ENCODE measurements at regions not wholly inside any gene's neighbourhood (a gene's known extent, or its start where the extent isn't known, plus 50 kb on each side); places are given as distances from the start of the nearest gene placed in this dataset.

GRCh38 chr11:127567237-127567932 lies 566.8 kb upstream of the KIRREL3 start:
- Mint-ChIP-seq H3K4me3 (ENCODE audit: unreplicated experiment) (no peak overlapping the region), H3K36me3 (ENCODE audit: low read depth) (no peaks in the 10 kb centered on the region), H3K9me3 (ENCODE audit: low read depth) (peaks cover 2% of the 10 kb centered on the region), H3K4me1 (ENCODE audit: low read depth) (no peaks in the 10 kb centered on the region), H3K27me3 (ENCODE audit: low read depth) (peaks cover 9% of the 10 kb centered on the region), H3K27ac (ENCODE audit: unreplicated experiment) (no peak overlapping the region)
- DNase-seq (ENCODE audit: low spot score) = no peak
- no peak for TF ChIP-seq CTCF (IDR thresholded peaks at IDR 0.05)

DNA sequence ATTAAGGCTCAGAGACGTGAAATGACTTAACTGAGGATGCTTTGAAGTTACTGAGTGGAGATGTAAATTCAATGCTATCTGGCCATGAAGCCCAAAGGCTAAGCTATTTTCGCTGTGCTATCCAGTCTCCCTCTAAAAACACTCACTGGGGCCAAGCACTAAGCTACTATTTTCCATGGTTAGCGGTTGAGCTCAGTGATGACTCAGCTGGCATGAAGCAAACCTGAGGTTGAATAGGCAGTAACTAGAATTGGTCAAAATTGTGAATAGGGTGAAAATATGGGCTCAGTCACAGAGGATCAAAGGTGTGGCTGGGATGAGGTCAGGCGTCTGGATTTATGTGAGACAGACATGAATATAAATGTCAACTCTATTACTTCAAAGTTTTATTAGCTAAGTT lies 564.2 kb upstream of the KIRREL3 start:
- no peak overlapping the region for H3K27ac Mint-ChIP-seq (ENCODE audit: unreplicated experiment)
- H3K9me3 Mint-ChIP-seq (ENCODE audit: low read depth) = peaks cover 2% of the 10 kb centered on the region
- H3K27me3 Mint-ChIP-seq (ENCODE audit: low read depth) = peaks cover 8% of the 10 kb centered on the region
- no peak overlapping the region for H3K4me3 Mint-ChIP-seq (ENCODE audit: unreplicated experiment)
- no peaks in the 10 kb centered on the region for H3K36me3 Mint-ChIP-seq (ENCODE audit: low read depth)
- DNase-seq (ENCODE audit: low spot score) = no peak
- no peak for TF ChIP-seq CTCF (IDR thresholded peaks at IDR 0.05)
- H3K4me1 Mint-ChIP-seq (ENCODE audit: low read depth) = no peaks in the 10 kb centered on the region

- H3K27me3 Mint-ChIP-seq (ENCODE audit: low read depth) = peaks cover 2% of the 10 kb centered on the region
- H3K9me3 Mint-ChIP-seq (ENCODE audit: low read depth) = no peaks in the 10 kb centered on the region
- H3K4me3 Mint-ChIP-seq (ENCODE audit: unreplicated experiment) = no peak overlapping the region
Observed at GRCh38 chr11:127559978-127560377, 559.4 kb upstream of the KIRREL3 start.

DNA sequence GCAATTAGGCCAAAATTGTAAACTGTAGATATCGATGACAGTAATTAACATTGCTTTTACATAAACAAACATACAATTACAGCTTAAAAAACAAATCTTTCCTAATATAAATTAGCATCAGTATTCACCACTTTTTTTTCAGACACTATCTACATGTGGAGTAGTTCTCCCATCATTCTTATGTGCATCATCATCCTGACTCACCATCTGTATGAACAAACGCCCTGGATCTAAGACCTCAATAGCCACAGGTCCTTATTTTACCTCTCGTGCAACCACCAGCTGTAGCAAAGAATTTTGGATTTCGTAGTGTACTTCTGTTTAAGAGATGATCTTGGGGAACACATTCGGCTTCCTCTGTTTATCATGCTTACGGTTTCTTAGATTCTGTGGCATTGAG lies 551.9 kb upstream of the KIRREL3 start:
- Mint-ChIP-seq H3K27ac (ENCODE audit: unreplicated experiment) (no peak overlapping the region), H3K4me1 (ENCODE audit: low read depth) (no peaks in the 10 kb centered on the region), H3K27me3 (ENCODE audit: low read depth) (no peaks in the 10 kb centered on the region), H3K36me3 (ENCODE audit: low read depth) (no peaks in the 10 kb centered on the region), H3K4me3 (ENCODE audit: unreplicated experiment) (no peak overlapping the region), H3K9me3 (ENCODE audit: low read depth) (no peaks in the 10 kb centered on the region)
- TF ChIP-seq CTCF (IDR thresholded peaks at IDR 0.05) = no peak
- no peak for DNase-seq (ENCODE audit: low spot score)

More at GRCh38 chr11:127559978-127560377, 559.4 kb upstream of the KIRREL3 start:
- no peak overlapping the region for H3K27ac Mint-ChIP-seq (ENCODE audit: unreplicated experiment)
- no peak for DNase-seq (ENCODE audit: low spot score)
- TF ChIP-seq CTCF (IDR thresholded peaks at IDR 0.05) = no peak
- H3K36me3 Mint-ChIP-seq (ENCODE audit: low read depth) = no peaks in the 10 kb centered on the region
- H3K4me1 Mint-ChIP-seq (ENCODE audit: low read depth) = no peaks in the 10 kb centered on the region

- H3K27me3 Mint-ChIP-seq (ENCODE audit: low read depth) = peaks cover 3% of the 10 kb centered on the region
- no peaks in the 10 kb centered on the region for H3K9me3 Mint-ChIP-seq (ENCODE audit: low read depth)
- H3K27ac Mint-ChIP-seq (ENCODE audit: unreplicated experiment) = no peak overlapping the region
- TF ChIP-seq CTCF (IDR thresholded peaks at IDR 0.05) = no peak
- H3K4me1 Mint-ChIP-seq (ENCODE audit: low read depth) = no peaks in the 10 kb centered on the region
- H3K36me3 Mint-ChIP-seq (ENCODE audit: low read depth) = no peaks in the 10 kb centered on the region
- H3K4me3 Mint-ChIP-seq (ENCODE audit: unreplicated experiment) = no peak overlapping the region
- no peak for DNase-seq (ENCODE audit: low spot score)
Observed at GRCh38 chr11:127531167-127531566, 530.6 kb upstream of the KIRREL3 start.
